Spleen (tissue), 11 donors: ENCODE measurements at regions not wholly inside any gene's neighbourhood (a gene's known extent, or its start where the extent isn't known, plus 50 kb on each side); places are given as distances from the start of the nearest gene placed in this dataset.

ENCODE experiments used
- DNase-seq: peaks from one replicate; pipeline ENCODE4 v3.0.0-alpha.2; 2020
- H3K27ac ChIP-seq, 8 donors: fragments of 200-600 bp; sonication (generic) in 7 of 8; 1 replicate in 4 of 8; 2 replicates in 4 of 8; pipeline versions ENCODE4 v1.5.0 to v1.8.0; 2016 to 2021; ENCODE audit warnings: inconsistent platforms in 4 of 8, mild to moderate bottlenecking in 4 of 8, moderate library complexity in 1 of 8
- H3K27me3 ChIP-seq, 7 donors: fragments of 200-600 bp; sonication (generic) in 6 of 7; replicated peaks in 1 of 7; 1 replicate in 4 of 7; 2 replicates in 3 of 7; pipeline versions ENCODE4 v1.5.0 to v1.8.0; 2016 to 2021; ENCODE audit warnings: inconsistent platforms in 3 of 7, mild to moderate bottlenecking in 1 of 7
- H3K36me3 ChIP-seq, 6 donors: fragments of 200-600 bp; sonication (generic) in 5 of 6; 1 replicate in 4 of 6; 2 replicates in 2 of 6; pipeline versions ENCODE4 v1.5.0 to v1.8.0; 2016 to 2021; ENCODE audit warnings: inconsistent platforms in 2 of 6
- H3K4me1 ChIP-seq, 6 donors: fragments of 200-600 bp; sonication (generic) in 5 of 6; 1 replicate in 3 of 6; 2 replicates in 3 of 6; pipeline versions ENCODE4 v1.5.0 to v1.8.0; 2016 to 2021; ENCODE audit warnings: inconsistent platforms in 3 of 6
- H3K4me3 ChIP-seq, 8 donors: fragments of 200-600 bp; sonication (generic) in 7 of 8; 1 replicate in 4 of 8; 2 replicates in 4 of 8; pipeline versions ENCODE4 v1.5.0 to v1.8.0; 2016 to 2021; ENCODE audit warnings: inconsistent platforms in 4 of 8, mild to moderate bottlenecking in 4 of 8, moderate library complexity in 2 of 8
- H3K9me3 ChIP-seq, 8 donors: fragments of 200-600 bp; sonication (generic) in 7 of 8; 1 replicate in 4 of 8; 2 replicates in 4 of 8; pipeline versions ENCODE4 v1.5.0 to v1.8.0; 2016 to 2021; ENCODE audit warnings: inconsistent platforms in 4 of 8
- CTCF ChIP-seq, 11 experiments: fragments of 200-600 bp in 7 of 11; fragments of 450-650 bp in 4 of 11; sonication (generic) in 4 of 11; IDR thresholded peaks in 8 of 11; conservative IDR thresholded peaks in 3 of 11; 1 replicate in 7 of 11; 2 replicates in 4 of 11; pipeline versions ENCODE4 v1.4.0 to v1.8.0; 2016 to 2021; ENCODE audit warnings: antibody characterized with exemption in 11 of 11, inconsistent platforms in 4 of 11, mild to moderate bottlenecking in 1 of 11
- POLR2A ChIP-seq, 3 donors: fragments of 450-650 bp; IDR thresholded peaks; one replicate each; pipeline ENCODE4 v1.5.1; 2017; ENCODE audit warnings: antibody characterized with exemption in 3 of 3, mild to moderate bottlenecking in 1 of 3
- POLR2AphosphoS5 ChIP-seq, 3 donors: sonication (generic); formaldehyde crosslinking; IDR thresholded peaks; one replicate each; pipeline ENCODE4 v1.5.1; 2017; ENCODE audit warnings: antibody characterized with exemption in 3 of 3
- WGBS, 5 donors: extraction: QIAGEN DNeasy Blood & Tissue Kit in 3 of 5; methylation state at CpG; one replicate each; pipeline versions ENCODE4 v1.1.5 to v1.1.7; 2013 to 2018; 5-methylcytosine and 5-hydroxymethylcytosine counted together
- intact Hi-C: fragments of 100-400 bp; cut with DNase I; formaldehyde crosslinking; loops from one replicate; pipeline ENCODE4 v1.15.0; 2023; ENCODE audit warnings: low total_unique reads
- donor health status: healthy with polysubstance abuse.
- donor health status: DM: no; HTN: no; CAD: no; lungs with moderate emphysema.
- donor health status: DM: no; HTN: no; CAD: no.
- donor health status: Bipolar disorder and iron deficiency.
- donor health status: healthy.
- donor health status: DM: no; HTN: no; CAD: no.
- donor health status: DM: yes; HTN: yes; CAD: no.

GRCh38 chr15:45785897-45786296 lies 151.1 kb downstream of the SQOR start:
- intact Hi-C loops: no loop called here
- 88 to 100% (median 95%) methylated on average over 2 of the region's 2 CpGs for WGBS, 5 donors
- H3K27ac ChIP-seq: no peak overlapping the region
- no peaks in the 10 kb centered on the region for H3K9me3 ChIP-seq
- H3K27me3 ChIP-seq: peaks cover 0 to 13% (median 0%) of the 10 kb centered on the region in 7 donors
- TF ChIP-seq POLR2AphosphoS5 (IDR thresholded peaks at IDR 0.05) (no peak), CTCF (IDR thresholded peaks at IDR 0.05 in 8 of 11, conservative IDR thresholded peaks at IDR 0.05 in 3 of 11) (no peak), POLR2A (IDR thresholded peaks at IDR 0.05) (no peak)
- no peak overlapping the region for H3K4me3 ChIP-seq
- H3K36me3 ChIP-seq: no peaks in the 10 kb centered on the region
- no peaks in the 10 kb centered on the region for H3K4me1 ChIP-seq
- no peak for DNase-seq

- peaks cover 0 to 27% (median 0%) of the 10 kb centered on the region in 7 donors for H3K27me3 ChIP-seq
- WGBS, 5 donors: 39 to 45% (median 43%) methylated on average over 4 of the region's 4 CpGs
- no peaks in the 10 kb centered on the region for H3K9me3 ChIP-seq
- no peak overlapping the region for H3K4me3 ChIP-seq
- no peak overlapping the region for H3K27ac ChIP-seq
- H3K36me3 ChIP-seq: no peaks in the 10 kb centered on the region
- intact Hi-C loops: no loop called here
- TF ChIP-seq CTCF (IDR thresholded peaks at IDR 0.05 in 8 of 11, conservative IDR thresholded peaks at IDR 0.05 in 3 of 11) (peak in 8 of 11 experiments; percentile 15 to 50 (median 34)), POLR2AphosphoS5 (IDR thresholded peaks at IDR 0.05) (no peak)
- no peaks in the 10 kb centered on the region for H3K4me1 ChIP-seq
- no peak for DNase-seq
Measured at GRCh38 chr15:45790325-45790943, 155.6 kb downstream of the SQOR start.

GRCh38 chr15:45794304-45794703 lies 159.5 kb downstream of the SQOR start:
- no peak for DNase-seq
- intact Hi-C loops: no loop called here

More at GRCh38 chr15:45794304-45794703, 159.5 kb downstream of the SQOR start:
- TF ChIP-seq CTCF (IDR thresholded peaks at IDR 0.05 in 8 of 11, conservative IDR thresholded peaks at IDR 0.05 in 3 of 11) (no peak), POLR2A (IDR thresholded peaks at IDR 0.05) (no peak), POLR2AphosphoS5 (IDR thresholded peaks at IDR 0.05) (no peak)
- H3K9me3 ChIP-seq: no peaks in the 10 kb centered on the region
- no peak overlapping the region for H3K4me3 ChIP-seq
- peaks cover 0 to 27% (median 0%) of the 10 kb centered on the region in 7 donors for H3K27me3 ChIP-seq
- H3K36me3 ChIP-seq: no peaks in the 10 kb centered on the region
- no peaks in the 10 kb centered on the region for H3K4me1 ChIP-seq
- H3K27ac ChIP-seq: no peak overlapping the region
